IPS DF 4.7 (cell line): ENCODE measurements at regions not wholly inside any gene's neighbourhood (a gene's known extent, or its start where the extent isn't known, plus 50 kb on each side); places are given as distances from the start of the nearest gene placed in this dataset.

Experiments used
- DNase-seq: peaks from one replicate; pipeline ENCODE4 v3.0.0-alpha.2; 2013; ENCODE audit warnings: low spot score; ENCODE audit errors: extremely low read depth

DNA sequence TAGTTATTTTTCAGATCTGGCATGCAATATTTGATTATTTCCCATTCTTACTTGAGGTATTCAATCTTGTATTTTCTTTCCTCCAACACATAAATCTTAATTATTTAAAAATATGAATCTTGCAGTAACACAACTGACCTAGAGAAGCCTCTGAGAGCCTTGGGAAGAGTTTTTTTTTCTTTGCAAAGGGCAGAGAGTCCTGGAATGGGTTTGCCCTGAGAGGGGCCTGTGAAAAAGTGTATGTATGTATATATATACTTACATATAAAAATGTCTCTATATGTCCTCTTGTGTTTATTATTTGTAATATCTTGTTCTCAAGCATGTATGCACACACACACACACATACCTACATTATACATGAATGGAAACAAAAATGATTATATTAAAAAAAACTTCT lies 801.2 kb upstream of the SLITRK1 start:
- no peak for DNase-seq

DNA sequence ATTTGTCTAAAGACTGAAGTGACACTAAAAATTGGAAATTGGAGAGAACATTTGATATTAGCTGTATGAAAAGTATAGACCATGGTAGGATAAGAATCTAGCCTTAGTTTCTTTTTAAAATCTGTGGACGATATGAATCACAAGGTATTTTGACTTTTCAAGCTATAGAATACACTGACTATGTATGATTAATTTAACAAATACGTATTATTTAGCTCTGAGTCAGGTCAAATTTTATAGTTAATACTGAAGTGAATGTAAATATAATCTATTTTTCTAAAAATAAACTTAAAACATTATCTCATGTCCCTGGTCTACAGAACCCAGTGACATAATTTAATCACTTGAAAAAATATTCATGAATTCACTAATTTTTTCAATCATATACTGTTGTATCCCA lies 795.6 kb upstream of the SLITRK1 start:
- DNase-seq = no peak

DNA sequence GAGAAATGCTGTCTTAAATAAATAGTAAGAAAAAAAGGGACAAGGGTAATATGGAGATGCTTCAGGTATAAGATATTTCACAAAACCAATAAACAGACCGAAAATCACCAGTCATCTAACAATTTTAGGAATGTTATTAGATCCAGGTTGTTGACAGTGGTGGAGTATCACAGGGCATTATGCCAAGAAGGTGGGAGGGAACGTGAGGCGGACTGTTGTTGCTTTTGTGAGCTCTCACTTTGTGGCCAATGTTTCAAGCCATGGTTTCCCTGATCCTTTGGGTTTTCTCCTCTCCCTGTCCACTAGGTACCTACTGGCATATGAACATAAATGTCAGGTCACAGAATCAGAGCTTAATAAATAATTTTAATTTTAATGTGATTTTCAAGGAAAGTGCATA lies 790.3 kb upstream of the SLITRK1 start:
- DNase-seq = no peak

DNA sequence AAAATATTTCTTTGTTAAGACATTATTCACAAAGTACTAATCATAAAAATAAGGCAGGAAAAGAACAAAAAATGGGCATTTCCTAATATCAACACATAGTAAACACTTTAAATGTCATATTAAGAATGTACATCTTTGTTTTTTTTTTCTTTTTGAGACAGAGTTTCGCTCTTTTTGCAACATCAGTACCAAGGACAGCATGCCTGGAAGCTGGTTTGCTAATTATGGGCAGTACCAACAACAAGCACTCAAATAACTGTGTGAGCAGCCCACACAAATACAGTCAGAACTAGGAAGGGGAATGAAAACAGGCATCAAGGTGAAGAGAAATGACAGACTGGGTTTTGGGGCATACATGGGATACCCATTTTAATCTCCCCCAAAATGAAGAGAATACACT lies 788.0 kb upstream of the SLITRK1 start:
- DNase-seq = no peak

DNA sequence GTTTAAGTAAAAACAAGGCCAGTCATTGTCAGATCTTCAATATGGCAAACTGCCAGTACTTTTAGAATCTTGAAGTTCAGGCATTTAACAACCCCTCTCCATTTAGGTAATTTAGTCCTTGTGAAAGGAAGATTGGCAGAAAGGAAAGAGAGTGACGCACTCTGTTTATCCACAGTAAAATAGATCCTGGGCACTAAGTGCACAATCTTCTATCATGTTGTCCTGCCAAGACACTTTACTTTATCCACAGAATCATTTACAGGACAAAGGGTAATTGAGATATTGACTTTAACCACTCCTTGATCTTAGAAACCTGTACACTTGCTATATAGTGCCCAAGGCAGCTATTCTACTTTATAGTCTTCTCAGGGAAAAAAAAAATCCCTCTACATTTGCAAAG lies 786.4 kb upstream of the SLITRK1 start:
- no peak for DNase-seq

DNA sequence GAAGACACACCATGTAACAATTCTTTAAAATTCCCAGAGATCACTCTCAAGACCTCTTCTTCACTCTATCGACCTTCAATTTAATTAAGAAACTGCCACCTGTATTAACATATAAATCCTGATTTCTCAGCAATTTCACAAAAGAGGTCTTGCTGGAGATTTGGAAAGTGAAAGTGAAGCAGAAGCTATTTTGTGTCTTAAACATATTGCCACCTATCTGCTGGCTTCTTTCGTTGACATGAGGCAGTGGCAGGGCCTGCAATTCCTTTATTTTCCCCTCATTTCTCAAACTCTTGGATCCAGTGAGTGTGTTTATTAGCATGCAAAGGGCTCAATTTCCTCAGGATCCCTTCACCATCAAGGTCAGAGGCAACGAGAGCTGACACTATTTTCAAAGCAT lies 780.2 kb upstream of the SLITRK1 start:
- DNase-seq = no peak

DNA sequence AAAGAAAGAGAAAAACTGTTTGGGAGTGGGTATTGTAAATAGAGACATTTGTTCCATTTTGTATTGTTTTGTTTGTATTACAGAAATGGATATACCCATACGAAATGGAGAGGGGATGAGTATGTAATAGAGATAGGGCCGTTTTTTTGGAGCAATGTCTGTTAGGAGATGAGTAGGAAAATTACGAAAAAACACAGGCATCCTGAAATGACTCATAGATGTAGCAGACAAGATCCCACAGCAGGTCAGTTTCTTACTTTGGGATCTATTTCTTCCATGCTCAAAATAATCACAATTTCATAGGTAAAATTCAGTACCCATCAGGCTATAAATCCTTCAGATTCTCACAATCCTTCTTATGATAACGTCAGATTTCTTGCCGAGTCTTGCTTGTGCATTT lies 779.4 kb upstream of the SLITRK1 start:
- no peak for DNase-seq

DNA sequence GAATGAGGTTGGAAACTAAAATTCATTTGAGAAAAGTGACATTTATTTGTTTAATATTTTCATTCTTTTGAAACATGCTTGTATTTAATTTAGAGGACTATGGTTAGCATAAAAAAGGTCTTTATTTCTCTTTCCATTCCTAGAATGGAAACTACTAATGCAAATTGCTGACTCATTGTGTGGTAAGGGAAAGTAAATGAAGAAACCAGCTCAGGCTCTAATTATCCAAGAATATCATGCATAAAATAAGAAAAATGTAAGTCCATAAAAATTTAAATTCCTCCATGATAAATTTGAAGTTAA lies 777.0 kb upstream of the SLITRK1 start:
- DNase-seq = no peak

DNA sequence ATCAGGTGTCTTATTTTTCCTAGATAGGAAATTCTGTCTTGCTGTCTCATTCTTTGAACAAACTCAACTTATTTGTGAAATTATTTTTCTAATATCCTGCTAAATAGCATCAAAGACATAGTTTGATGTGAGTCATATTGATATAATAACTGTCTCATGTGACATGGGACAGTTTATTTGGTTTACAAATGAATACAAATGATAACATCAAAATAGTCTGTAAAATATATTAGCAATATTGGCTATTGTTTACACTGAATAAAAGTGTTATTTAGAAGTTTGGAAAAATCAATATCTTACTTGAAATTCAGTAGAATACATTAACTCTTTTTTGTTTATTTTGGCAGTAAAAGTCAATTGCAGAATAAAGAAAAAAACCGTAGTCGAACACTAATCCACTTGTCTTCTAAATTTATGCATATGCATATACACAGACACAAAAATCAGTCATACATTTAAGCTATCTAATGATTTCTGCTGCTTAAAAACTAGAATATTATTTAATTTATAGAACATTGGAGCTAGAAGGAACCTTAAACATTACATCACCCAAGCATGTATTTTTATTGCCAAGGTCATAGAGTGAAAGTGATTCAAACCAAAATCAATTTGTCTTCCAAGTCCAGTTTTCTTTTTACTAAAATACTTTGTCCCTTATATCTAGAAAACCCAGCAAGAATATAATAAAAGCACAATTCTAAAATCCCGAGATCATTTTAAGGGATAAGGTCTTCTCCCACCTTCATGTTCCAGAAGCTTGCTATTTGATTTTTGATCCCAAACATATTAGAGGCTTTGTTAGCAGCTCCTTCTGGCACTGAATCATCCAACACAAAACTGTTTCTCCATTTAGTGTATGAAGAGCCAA lies 776.5 kb upstream of the SLITRK1 start:
- DNase-seq = no peak

DNA sequence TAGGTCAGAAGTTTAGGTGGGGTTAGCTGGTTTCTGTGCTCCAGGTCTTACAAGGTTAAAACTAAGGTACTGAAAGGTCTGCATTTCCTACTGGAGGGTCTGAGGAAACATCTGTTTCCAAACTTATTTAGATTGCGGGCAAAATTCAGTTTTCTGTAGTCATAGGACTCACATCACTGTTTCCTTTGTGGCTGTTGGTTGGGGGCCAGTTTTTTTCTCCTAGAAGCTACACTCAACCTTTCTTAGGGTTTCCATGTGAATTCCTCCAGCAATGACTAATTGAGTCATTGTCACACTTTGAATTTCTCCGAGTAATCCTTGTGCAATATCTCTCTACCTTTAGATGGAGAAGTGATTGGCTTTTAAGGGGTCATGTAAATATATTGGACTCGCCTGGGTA lies 773.4 kb upstream of the SLITRK1 start:
- DNase-seq = no peak

DNA sequence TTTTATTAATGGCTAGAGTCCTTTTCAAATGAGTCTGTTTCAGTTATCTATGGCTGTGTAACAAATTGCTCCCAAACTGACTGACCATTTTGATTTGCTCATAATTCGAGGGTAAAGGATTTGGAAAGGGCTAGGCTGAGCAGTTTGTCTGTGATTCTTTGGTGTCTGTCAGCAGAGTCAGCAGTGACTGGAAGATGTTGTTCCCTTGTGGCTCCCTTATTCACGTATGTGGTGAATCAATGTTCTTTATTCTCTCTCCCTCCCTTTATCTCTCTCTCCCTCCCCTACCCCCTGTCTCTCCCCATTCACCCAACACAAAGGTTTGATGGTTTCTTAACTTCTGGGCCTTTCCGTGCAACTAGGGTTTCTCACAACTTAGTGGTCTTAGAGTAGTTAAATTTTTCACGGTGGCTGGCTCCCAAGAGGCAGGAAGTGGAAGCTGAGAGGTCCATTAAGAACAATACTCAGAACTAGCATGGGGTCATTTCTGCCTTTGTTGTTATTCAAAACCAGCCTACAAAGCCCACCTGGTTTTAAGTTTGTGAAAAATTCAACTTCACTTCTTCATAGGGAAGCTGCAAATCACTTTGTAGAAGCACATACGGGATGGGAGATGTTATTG lies 772.5 kb upstream of the SLITRK1 start:
- peak; percentile 94 for DNase-seq

DNA sequence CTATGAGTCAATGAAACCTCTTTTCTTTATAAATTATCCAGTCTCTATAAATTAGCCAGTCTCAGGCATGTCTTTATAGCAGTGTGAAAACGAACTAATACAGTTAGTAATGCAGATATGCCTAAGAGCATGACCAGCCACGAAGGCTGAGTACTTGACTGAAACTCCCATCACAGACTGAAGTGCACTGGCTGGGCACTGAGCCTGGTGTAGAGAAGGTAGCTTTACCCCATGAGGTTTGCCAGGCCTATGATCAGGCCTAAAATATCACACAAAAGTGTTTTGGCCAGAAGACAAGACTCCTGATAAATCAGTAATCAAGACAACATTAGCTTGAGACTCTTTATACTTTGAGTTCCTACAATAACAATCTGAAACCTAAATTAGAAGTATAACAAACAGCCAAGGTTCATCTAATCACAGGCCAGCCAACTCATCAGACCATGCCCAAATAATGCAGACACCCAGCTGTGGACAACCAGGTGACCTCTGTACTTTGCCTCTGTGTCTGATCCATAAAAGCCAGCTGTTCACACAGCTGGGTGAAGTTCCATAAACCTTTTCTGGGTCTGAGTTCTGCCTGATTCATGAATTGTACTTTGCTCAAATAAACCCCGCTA lies 771.8 kb upstream of the SLITRK1 start:
- DNase-seq = no peak

DNA sequence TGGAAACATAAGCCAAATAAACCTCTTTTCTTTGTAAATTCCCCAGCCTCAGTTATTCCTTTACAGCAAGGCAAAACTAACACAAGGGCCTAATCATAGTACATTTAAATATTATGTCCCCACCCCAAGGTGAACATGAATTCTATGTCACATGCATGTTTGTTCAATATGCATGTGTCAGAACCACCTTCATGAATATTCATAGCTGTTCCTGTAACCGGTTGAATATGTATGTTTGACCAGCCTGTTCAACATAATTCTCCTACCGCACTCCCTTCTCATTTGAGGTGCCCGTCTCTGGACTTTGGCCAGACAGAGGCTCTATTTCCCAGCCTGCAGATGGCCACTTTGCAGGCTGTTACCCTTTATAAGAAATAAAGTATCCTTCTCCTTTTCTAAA lies 769.4 kb upstream of the SLITRK1 start:
- DNase-seq = no peak

DNA sequence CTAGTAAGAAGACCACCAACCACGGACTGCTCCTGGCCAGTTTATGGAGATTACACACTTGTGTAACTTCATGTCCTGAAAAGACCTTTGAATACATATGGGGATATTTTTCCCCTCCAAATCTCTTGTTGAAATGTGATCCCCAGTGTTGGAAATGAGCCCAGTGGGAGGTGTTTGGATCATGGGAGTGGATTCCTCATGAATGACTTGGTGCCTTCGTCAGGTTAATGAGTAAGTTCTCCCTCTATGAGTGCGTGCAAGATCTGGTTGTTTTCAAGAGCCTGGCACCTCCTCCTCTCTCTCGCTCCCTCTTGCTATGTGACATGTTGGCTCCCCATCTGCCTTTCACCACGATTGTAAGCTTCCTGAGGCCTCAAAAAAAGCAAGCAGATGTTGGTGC lies 769.0 kb upstream of the SLITRK1 start:
- no peak for DNase-seq

DNA sequence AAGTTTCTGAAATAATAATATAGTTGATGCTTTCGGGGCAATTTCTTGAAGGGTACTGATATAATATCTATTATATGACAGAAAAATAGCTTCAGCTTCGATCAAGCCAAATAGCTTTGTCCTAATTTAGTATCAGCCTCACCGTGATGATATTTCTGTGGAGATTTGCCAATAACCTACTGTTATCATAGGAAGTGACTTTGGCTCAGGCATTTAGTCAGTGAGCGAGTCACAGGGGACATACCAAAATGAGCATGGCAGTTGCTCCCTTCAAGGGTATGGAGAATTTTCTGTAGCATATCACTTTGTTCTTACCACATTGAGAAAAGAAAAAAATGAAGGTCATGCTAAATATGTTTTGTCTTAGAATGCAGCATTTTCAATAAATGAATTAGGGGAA lies 767.6 kb upstream of the SLITRK1 start:
- DNase-seq = no peak

DNA sequence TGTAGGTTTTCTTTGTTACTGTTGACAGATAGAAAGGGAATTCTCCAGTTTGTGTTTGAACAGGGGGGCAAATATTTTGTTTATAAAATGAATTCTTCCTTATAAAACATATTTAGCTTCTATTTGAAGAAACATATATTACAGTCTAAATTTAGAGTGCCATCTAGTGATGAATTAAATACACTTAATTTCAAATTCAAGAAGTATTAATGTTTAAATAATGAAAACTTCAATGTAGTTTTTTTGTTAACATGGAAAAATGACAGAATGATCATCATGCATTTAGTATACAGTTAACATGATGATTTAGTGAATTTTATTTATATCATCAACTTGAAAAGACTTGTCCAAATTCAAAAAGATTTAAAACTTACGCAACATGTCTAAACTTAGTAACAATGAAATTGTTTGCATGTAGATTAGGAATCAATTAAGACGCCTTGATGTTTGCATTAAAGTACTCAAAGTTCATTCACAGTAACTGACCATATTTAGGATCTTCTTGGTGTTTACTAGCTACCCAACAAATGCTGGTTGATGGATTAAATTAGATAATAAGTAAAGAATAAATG lies 765.9 kb upstream of the SLITRK1 start:
- no peak for DNase-seq

DNA sequence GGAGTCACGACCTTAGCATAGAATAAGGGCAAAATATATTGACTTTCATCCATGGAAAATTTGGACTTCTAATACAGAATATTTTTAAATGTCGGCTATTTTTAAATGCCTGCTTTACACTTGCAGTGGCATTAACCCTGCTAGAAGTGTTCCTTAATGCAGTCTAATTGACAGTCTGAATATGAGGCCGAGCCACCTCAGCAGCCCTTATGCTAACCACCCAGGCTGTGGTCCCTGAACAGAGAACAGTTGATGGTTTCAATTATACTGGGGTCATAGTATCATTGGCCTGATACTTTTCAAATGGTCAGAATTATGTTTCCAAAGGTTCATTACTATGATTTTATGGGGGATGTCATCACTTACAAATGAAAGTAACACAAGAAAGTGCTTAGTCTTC lies 764.7 kb upstream of the SLITRK1 start:
- no peak for DNase-seq

DNA sequence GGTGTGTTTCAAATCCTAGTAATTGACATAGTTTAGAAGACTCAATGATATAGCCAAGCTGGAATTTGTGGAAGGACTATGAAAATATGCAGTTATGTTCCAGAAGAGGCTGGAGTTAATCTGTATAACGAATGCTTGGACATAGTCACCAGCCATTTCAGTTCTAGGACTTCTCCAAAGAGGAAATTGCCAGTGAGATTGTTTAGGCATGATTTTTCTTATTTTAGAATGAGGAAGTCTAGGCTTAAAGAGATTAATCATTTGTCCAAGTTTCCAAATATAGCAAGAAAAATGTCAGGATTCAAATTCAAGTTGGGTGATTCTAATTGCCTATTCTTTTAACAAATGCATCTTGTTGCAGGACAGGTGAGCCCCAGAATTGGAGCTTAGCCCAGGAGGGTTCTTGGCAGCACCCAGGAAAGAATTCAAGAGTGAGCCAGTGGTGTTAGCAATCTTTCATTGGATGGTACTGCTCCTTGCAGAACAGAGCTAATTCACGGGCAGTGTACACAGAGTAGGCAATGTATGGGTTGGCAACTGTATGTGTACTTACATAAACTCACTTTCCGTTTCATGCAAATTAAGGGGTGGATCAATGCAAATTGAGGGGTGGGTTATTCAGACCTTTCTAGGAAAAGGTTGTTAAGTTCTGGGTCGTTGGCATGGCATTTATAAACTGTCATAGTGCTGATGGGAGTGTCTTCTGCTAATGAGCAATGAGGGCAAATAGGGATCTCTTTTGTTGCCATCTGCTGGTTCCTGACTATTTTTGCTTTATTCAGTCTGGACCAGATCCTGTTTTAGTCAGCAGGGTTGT lies 763.1 kb upstream of the SLITRK1 start:
- no peak for DNase-seq

DNA sequence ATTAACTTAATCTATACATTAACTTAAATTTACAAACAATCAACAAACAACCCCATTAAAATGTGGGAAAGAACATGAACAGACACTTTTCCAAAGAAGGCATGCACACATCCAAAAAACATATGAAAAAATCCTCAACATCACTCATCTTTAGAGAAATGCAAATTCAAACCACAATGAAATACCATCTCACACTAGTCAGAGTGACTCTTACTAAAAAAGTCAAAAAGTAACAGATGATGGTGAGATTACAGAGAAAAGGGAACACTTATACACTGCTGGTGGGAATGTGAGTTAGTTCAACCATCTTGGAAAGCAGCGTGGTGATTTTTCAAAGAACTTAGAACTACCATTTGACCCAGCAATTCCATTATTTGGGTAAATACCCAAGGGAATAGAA lies 759.2 kb upstream of the SLITRK1 start:
- no peak for DNase-seq

DNA sequence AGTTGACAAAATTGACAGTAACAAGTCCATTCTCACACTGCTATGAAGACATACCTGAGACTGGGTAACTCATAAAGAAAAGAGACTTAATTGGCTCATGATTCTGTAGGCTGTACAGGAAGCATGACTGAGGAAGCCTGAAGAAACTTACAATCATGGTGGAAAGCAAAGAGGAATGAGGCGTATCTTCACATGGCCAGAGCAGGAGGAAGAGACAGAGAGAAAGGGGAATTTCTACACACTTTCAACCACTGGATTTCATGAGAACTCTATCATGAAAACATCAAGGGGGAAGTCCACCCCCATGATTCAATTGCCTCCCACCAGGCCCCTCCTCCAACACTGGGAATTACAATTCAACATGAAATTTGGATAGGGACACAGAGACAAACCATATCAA lies 758.4 kb upstream of the SLITRK1 start:
- DNase-seq = no peak

DNA sequence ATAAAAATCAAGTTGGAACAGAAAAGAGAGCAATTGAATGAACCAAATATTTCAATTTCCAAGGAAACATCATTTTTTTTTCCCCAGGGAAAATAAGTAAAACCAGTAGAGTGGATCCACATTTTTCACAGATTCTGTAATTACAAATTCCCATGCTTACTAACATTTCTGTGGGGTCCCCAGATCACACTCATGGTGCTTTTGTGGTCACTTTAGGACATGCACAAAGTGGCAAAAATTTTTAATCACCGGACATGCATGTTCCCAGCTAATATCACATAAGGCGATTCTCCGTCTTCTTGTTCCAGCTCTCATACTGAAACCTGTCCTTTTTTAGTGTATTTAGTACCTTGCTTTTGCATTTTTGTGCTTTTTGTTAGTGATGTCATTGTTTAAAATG lies 748.2 kb upstream of the SLITRK1 start:
- DNase-seq = no peak

DNA sequence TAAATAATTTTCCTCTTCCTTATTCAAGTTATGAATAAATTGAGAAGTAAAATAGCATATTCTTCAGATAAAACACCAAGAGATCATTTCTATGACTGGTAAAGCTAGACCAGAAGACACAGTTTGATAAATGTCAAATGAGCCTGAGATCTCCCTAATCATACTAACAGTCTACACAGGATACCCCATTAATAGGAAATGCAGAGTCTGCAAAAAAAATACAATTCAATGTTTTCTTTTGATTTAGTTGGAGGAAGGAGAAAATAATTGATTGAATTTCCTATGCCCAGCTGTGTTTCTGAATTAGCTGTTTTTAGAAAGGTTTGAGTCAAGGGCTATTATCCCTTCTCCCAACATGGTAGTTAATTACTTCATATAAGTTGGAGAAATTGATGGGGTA lies 734.6 kb upstream of the SLITRK1 start:
- no peak for DNase-seq
